Colonic mucosa (tissue), 4 donors: ENCODE measurements at regions not wholly inside any gene's neighbourhood (a gene's known extent, or its start where the extent isn't known, plus 50 kb on each side); places are given as distances from the start of the nearest gene placed in this dataset.
A peak's percentile ranks its signal among the peaks of the same experiment; 100 is the strongest.

Experiments used
- DNase-seq: peaks from one replicate; pipeline ENCODE4 v3.0.0-alpha.2; 2020
- H3K27ac ChIP-seq: fragments of 200-600 bp; one replicate; pipeline ENCODE4 v1.8.0; 2021
- H3K27me3 ChIP-seq: fragments of 200-600 bp; one replicate; pipeline ENCODE4 v1.8.0; 2021
- H3K36me3 ChIP-seq: fragments of 200-600 bp; one replicate; pipeline ENCODE4 v1.8.0; 2021
- H3K4me1 ChIP-seq: fragments of 200-600 bp; one replicate; pipeline ENCODE4 v1.8.0; 2021; ENCODE audit warnings: mild to moderate bottlenecking
- H3K4me3 ChIP-seq: fragments of 200-600 bp; one replicate; pipeline ENCODE4 v1.8.0; 2021
- H3K9ac ChIP-seq, 2 donors: one replicate each; pipeline ENCODE4 v1.7.0; 2013; ENCODE audit warnings: control low read depth in 2 of 2, low read depth in 2 of 2, low read length in 2 of 2
- H3K9me3 ChIP-seq: fragments of 200-600 bp; one replicate; pipeline ENCODE4 v1.8.0; 2021
- intact Hi-C: fragments of 100-400 bp; cut with DNase I; formaldehyde crosslinking; loops from one replicate; pipeline ENCODE4 v1.14.1; 2022
- TF ChIP-seq, protein P1 (sequence below): fragments of 200-600 bp; IDR thresholded peaks from one replicate; pipeline ENCODE4 v1.8.0; 2022; ENCODE audit warnings: antibody characterized with exemption, mild to moderate bottlenecking
- donor health status: healthy.
- donor health status: DM: no; HTN: no; CAD: no.
- donor health status: DM: no; HTN: no; CAD: no.

DNA sequence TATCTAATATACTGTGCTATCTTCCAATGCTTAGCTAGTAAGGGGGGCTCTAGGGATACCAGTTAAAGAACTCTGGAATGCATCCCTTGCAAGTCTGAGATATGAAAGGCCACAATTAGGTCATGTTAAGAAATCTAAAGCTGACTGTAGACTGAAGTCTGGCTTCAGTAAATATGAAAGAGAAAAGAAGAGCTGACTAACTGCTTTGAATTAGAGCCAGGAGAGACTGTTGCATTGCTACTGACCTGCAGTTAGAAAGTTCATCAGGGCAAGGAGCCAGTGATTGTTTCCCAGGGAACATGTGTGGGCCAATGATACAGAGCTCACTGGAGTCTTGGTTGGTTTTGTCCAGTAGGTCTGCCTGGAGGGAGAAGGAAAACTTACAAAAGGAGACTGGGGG, 472.1 kb upstream of the TNC start:
- Histone ChIP-seq H3K27me3 (no peaks in the 10 kb centered on the region), H3K4me1 (no peaks in the 10 kb centered on the region), H3K27ac (no peak overlapping the region), H3K4me3 (no peak overlapping the region), H3K36me3 (no peaks in the 10 kb centered on the region), H3K9ac (no peak overlapping the region), H3K9me3 (no peaks in the 10 kb centered on the region)
- intact Hi-C loops: loop anchor here (5.0 to 10.0 kb wide), 3 partner anchors 982 to 1275 kb away; no protein-coding TSS in a partner anchor
- DNase-seq: no peak
- TF ChIP-seq, protein P1, sequence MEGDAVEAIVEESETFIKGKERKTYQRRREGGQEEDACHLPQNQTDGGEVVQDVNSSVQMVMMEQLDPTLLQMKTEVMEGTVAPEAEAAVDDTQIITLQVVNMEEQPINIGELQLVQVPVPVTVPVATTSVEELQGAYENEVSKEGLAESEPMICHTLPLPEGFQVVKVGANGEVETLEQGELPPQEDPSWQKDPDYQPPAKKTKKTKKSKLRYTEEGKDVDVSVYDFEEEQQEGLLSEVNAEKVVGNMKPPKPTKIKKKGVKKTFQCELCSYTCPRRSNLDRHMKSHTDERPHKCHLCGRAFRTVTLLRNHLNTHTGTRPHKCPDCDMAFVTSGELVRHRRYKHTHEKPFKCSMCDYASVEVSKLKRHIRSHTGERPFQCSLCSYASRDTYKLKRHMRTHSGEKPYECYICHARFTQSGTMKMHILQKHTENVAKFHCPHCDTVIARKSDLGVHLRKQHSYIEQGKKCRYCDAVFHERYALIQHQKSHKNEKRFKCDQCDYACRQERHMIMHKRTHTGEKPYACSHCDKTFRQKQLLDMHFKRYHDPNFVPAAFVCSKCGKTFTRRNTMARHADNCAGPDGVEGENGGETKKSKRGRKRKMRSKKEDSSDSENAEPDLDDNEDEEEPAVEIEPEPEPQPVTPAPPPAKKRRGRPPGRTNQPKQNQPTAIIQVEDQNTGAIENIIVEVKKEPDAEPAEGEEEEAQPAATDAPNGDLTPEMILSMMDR: no peak

- intact Hi-C loops: loop anchor here (5.0 to 10.0 kb wide), 3 partner anchors 981 to 1273 kb away; no protein-coding TSS in a partner anchor
Observed at GRCh38 chr9:115591584-115591984, 473.6 kb upstream of the TNC start.

DNA sequence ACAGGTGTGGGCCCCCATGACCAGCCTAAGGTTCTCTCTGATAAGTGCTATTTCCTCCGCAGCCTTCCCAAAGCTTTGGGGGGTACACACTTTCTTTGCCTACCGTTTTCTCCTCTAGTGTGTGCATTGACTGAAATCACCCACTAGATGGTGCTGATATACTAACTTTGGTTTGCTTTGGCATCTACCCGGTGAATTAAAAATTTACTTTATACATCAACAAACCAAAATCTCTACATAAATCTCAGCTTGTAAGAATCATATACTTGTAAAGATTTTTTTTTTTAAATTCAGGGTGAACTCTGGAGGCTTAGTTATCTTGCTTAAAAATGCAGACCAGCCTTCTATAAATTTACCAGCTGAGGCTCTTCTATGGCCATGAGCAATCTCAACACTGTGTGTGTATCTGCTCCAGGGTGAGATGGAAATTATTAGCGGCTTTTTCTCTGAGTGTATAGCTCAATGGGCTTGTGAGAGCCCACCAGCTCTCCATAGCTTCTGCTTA, 475.7 kb upstream of the TNC start:
- no peak for DNase-seq
- Histone ChIP-seq H3K36me3 (no peaks in the 10 kb centered on the region), H3K27me3 (no peaks in the 10 kb centered on the region), H3K27ac (no peak overlapping the region), H3K9ac (no peak overlapping the region), H3K4me3 (no peak overlapping the region), H3K4me1 (no peaks in the 10 kb centered on the region), H3K9me3 (no peaks in the 10 kb centered on the region)
- TF ChIP-seq, protein P1: peak; percentile 49
- intact Hi-C loops: loop anchor here (5.0 to 10.0 kb wide), 3 partner anchors 979 to 1271 kb away; no protein-coding TSS in a partner anchor

More at GRCh38 chr9:115591584-115591984, 473.6 kb upstream of the TNC start:
- H3K4me3 ChIP-seq: no peak overlapping the region
- no peak overlapping the region for H3K9ac ChIP-seq
- H3K27ac ChIP-seq: no peak overlapping the region
- DNase-seq: peak; percentile 57
- no peaks in the 10 kb centered on the region for H3K36me3 ChIP-seq
- H3K4me1 ChIP-seq: no peaks in the 10 kb centered on the region
- H3K9me3 ChIP-seq: no peaks in the 10 kb centered on the region
- TF ChIP-seq, protein P1: no peak
- no peaks in the 10 kb centered on the region for H3K27me3 ChIP-seq

DNA sequence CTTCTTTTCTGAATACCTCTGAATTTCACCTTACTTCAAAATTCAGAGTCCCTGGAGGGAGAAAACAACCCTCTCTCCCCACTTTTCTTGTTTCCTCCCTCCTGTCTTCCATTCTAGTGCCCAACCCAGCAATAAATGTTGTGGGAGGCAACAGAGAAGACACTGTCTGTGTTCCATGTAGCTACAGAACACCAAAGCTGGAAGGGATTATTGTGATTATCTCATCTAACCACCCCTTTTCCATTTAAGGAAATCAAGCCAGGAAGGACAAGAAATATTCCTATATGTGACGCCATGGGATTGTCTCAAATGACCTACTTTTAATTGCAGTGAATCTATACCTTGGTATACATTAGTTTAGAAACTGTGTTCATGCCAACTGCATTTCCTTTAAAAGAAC, 476.6 kb upstream of the TNC start:
- no peaks in the 10 kb centered on the region for H3K9me3 ChIP-seq
- H3K4me3 ChIP-seq: no peak overlapping the region
- no peaks in the 10 kb centered on the region for H3K27me3 ChIP-seq
- no peak for DNase-seq
- no peaks in the 10 kb centered on the region for H3K36me3 ChIP-seq
- no peak overlapping the region for H3K9ac ChIP-seq
- no peaks in the 10 kb centered on the region for H3K4me1 ChIP-seq
- intact Hi-C loops: loop anchor here (5.0 to 10.0 kb wide), 3 partner anchors 978 to 1270 kb away; no protein-coding TSS in a partner anchor
- TF ChIP-seq, protein P1: no peak
- no peak overlapping the region for H3K27ac ChIP-seq

GRCh38 chr9:115596021-115596745, 478.2 kb upstream of the TNC start:
- TF ChIP-seq, protein P1: no peak
- intact Hi-C loops: loop anchor here (10.0 kb wide), 1 partner anchor 1269 kb away; no protein-coding TSS in a partner anchor
- no peak overlapping the region for H3K27ac ChIP-seq
- H3K36me3 ChIP-seq: no peaks in the 10 kb centered on the region
- no peaks in the 10 kb centered on the region for H3K4me1 ChIP-seq
- no peak overlapping the region for H3K4me3 ChIP-seq
- DNase-seq: no peak
- no peaks in the 10 kb centered on the region for H3K27me3 ChIP-seq
- H3K9me3 ChIP-seq: no peaks in the 10 kb centered on the region
- no peak overlapping the region for H3K9ac ChIP-seq
